ELR (cell line): ENCODE measurements at regions not wholly inside any gene's neighbourhood (a gene's known extent, or its start where the extent isn't known, plus 50 kb on each side); places are given as distances from the start of the nearest gene placed in this dataset.
"Not testable (repeated sequence)": the region's sequence is repeated elsewhere in the genome, so short reads cannot be mapped to it uniquely, and the experiment has no call there.

Experiments used
- DNase-seq: peaks from one replicate; pipeline ENCODE4 v3.0.0-alpha.2; 2015; ENCODE audit warnings: low read depth

DNA sequence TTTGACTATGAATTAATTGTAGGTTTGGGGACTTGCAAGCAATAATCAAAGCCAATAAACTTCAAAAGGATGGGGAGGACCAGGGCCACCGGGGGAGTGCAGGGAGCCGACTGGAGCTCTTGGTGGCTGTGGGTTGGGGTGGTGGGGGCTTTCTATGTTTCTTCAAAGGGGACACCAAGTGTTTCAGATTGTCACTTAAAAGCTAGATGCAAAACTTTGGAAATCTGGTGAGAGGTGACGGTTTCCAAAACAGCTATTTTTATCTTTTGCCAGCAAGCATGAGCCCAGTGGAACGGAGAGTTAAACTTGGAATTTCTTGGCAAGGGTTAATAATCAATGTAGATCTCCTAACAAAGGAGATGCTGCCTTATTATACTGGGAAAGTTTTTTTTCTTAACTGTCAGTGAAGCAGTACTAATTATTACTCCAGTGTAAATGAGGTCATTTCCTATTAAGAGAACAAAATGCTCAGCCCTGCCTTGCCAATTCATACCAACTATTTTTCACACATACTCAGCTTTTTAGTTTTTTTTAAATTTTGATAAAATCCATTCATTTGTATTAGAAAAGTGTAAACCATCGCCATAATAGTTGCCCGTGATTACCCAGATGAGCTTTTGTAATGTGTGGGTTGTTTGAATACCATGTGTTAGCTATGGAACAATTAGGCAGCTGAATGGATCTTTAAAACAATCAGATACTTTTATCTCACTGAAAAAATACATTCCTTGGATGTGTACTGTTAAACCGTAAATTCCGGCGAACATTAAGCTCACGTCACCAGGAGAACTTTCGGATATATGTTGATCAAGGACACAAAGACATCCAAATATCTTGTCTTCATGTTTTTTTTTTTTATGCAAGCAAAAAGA is 95.9 kb upstream of the ZNF536 start:
- no peak for DNase-seq

DNA sequence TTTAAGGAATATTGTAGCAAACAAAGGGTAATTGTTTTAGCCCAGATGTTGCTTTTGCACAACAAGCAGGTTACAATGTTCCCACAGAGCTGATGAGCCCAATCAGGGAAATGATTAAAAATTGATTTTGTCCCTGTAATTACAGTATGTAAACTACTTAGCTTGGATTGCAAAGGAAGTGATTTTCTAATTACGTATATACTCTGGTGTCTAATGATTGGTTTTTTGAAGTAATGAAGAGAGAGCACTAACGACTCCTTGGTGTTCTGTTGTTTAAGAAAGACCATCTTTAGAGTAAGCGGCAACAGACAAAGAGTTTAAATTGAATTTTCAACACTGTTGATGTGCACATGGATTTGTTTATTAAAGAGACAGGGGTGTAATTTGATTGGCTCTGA is 95.3 kb upstream of the ZNF536 start:
- no peak for DNase-seq

DNA sequence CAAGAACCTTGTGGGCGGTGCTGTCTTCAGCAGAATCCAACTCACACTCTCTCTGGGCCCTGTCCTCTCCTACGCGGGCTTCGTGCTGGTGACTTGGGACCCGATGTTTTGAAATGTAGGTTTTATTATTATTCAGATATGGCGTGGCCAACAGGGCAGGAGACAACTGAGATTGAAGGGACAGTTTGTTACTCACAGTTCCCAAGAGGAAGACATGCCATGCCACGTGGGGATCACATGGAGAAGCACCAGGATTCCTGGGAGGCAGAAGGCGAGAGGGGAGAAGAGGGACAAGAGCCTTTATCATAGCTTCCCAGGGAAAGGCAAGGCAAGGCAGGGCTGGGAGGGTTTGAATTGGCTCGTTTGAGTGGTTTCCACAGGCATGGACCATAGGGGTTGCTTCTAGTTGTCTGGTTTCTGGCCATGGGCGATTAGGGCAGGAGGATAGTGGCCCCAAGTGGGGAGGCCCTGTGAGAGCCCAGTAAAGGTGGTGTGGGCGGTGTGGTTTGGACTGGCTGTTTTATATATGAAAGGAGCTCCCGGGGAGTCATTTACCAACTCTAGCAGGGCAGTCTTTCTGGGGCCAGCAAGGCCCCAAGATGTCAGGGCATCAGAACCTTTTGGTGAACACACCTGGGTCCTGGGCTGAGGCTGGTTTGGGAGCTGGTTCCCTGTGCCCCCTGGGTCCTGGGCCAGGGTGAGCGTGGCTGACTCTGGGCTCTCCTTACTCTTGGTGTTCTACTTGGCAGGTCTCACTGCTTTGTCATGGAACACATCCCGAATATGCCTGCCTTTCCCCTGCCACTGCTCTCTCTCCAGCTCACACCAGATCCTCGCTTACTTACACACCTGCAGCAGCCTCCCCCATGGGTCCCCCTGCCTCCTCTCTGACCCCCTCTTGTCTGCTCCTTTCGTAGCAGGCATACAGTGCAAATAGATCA is 94.0 kb upstream of the ZNF536 start:
- DNase-seq, result no peak

DNA sequence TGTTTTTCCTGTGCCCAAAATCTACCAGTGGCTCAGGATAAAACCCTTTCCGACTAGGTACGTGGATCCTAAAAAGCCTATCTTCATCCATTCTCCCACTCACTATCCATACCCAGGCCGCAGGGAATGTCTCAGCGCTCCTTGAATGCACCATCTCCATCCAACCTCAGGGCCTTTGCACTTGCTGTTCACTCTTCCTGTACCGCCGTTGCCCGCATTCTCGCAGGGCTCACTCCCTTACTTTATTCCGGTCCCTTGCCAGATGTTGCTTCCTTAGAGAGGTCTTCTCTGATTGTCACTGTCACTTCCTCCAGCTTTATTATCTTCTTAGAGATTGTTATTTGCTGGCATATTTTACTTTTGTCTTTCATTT is 93.3 kb upstream of the ZNF536 start:
- DNase-seq, result no peak

DNA sequence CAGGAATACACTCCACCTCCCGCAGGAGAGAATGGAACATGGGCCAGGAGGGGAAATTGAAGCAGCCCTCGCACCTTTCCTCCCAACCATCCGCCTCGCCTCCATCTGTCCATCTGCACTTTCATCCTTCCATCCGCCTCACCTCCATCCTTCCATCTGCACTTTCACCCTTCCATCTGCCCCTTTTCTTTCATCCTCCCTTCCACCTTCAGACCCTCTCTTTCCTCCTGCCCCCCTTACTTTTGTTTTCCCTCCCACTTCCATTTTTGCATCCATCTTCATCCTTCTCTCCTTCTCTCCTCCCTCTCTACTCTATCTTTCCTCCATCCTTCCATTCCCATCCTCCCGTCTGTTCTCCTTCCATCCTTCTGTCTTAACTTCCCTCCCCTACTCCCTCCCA is 92.2 kb upstream of the ZNF536 start:
- DNase-seq, result no peak

DNA sequence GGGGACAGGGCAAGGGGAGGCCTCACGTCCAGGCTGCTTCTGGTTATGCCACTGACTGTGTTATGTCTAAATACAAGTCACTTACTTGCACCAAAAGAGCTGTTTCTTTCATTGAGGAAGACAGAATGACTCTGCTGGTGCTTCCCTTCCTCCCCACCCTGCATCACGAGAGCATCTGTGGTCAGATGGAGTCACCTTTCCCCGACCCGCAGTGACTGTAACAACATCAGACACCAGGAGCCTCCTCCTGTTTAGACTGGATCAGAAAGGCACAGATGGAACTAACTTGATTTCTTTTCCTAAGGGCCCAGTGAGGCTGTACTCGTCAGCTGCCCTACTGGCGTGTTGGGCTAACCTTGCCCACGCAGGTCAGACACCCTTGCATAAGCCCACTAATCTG is 90.3 kb upstream of the ZNF536 start:
- no peak for DNase-seq

DNA sequence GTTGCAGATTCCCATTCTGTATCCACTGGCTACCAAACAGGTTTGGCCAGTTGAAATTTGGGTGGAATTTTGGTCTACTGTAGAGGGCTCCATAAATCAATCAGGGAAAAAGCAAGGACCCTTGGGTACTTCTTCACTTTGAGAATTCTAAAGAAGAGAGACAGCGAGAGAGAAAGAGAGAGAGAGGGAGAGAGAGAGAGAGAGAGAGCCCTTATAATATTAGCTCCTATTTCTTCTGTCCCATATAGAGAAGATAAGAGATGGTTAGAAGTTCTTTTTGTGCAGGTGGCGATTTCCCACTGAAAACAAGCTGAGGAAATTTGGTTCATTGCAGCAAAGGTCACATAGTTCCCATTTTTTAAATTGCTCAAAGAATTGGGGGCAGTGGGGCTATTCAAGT is 88.6 kb upstream of the ZNF536 start:
- no peak for DNase-seq

DNA sequence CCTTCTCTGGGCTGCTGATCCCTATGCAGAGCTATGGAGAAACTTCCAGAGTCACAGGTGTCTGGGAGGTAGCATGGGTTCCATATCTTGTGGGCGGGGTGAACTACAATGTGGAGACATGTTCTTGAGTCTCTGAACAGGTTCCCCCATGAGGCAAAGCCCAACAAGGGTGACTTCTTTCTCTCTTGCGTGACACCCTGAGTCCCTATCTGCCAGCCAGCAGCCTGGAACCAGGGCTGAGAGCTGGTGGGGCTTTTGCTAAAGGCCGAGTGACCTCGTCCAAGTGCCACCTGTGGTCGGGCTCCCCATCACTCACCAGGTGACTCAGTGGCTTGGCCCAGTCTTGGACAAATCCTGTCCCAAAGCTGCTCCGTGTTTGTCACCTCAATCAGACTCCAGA is 88.0 kb upstream of the ZNF536 start:
- no peak for DNase-seq

DNA sequence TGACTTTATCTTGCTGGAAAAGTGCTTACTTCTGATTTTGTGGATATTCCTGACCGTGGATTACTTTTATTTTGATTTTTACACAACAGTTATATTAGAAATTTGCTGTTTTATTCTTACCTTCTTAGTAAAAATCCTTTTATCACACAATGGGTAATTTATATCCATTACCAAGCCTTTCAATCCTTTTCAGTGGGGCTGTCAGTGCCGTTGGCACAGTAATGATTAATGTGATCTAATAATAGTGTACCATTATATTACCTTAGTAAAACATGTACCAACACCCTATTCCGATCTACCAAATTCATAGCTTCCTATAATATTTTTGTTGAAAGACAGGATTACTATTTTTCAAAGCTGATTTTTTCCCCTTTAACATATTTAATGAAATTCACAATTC is 87.3 kb upstream of the ZNF536 start:
- no peak for DNase-seq

DNA sequence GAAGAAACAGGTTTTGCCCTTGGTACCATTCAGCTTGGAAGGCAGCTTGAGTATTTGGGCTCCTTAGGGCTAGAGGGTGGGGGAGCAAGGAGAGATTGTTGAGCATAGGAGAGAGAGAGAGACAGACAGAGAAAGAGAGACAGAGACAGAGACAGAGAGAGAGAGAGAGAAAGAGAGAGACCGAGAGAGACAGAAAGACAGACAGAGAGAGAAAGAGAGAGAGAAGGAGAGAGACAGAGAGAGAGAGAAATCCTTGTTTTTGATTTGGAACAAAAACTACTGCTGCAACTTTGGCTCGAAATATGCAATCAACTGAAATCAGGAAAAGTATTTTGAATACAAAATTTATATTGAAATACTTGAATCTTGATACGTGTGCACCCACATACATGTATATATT is 85.8 kb upstream of the ZNF536 start:
- no peak for DNase-seq

DNA sequence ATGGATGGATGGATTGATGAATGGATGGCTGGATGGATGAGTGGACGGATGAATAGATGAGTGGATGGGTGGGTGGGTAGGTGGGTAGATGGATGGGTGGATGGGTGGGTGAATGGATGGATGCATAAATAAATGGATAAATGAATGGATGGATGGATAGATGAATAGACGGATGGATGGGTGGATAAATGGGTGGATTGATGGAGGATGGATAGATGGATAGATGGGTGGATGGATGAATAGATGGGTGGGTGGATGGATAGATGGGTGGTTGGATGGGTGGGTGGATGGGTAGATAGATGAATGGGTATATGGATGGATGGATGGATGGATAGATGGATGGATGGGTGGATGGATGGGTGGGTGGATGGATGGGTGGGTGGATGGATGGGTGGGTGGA is 84.9 kb upstream of the ZNF536 start:
- DNase-seq, result no peak

DNA sequence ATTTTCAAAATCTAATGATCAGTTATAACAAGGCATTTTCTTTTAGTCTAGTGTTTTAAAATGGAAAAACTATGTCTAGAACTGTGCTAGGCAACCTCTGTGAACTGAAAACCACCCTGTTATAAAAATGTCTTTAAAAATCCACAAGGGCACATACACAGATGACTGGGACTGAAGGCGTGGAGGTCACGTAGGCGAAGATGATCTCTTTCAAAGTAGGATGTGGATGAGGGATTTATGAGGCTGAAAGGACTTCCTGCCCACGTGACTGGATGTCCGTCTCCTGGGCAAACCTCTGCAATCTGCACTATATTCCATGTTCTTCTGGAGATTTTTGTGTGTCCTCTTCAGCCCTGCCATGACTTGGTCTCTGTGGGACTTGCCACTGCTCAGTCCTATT is 84.2 kb upstream of the ZNF536 start:
- no peak for DNase-seq

DNA sequence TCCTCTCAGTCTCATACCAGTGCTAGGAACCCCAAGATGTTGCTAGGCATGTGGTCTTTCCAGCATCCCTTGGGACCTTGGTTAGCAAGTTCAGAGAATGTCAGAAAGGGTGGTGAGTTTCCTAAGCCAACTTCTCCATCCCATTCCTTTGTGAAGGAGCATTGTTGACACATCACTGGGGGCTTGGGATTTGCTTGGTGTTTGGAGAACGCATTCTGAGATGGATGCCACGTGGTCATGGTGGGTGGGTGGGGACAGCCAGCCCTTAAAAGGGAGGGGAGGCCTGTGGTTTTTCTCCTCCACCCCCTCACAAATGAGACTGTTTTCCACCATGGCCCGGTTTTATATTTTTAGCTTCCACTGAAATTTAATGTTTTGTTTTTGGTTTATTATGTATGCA is 83.3 kb upstream of the ZNF536 start:
- no peak for DNase-seq

DNA sequence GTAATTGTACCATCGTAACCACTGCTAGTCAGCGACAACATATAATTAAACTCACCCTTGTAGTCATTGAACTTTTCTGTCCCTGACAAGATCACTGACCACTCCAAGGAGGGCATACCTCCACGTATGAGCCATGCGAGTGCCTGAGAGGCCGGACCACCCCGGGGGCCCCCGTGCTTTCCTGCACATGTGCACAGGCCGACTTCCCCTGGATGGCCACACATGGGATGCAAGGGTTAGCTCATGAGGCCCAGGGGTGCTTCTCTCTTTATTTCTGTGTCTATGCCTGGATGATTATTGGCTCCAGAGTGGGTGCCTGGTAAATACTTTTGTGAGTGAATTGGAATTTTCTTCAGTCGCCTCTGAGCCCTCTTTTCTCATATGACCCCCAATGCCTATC is 82.8 kb upstream of the ZNF536 start:
- DNase-seq, result no peak

DNA sequence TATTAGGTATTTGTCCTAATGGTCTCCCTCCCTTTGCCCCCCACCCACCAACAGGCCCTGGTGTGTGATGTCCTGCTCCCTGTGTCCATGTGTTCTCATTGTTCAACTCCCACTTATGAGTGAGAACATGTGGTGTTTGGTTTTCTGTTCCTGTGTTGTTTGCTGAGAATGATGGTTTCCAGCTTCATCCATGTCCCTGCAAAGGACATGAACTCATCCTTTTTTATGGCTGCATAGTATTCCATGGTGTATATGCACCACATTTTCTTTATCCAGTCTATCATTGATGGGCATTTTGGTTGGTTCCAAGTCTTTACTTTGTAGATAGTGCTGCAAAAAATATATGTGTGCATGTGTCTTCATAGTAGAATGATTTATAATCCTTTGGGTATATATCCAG is 81.4 kb upstream of the ZNF536 start:
- not testable (repeated sequence) for DNase-seq

DNA sequence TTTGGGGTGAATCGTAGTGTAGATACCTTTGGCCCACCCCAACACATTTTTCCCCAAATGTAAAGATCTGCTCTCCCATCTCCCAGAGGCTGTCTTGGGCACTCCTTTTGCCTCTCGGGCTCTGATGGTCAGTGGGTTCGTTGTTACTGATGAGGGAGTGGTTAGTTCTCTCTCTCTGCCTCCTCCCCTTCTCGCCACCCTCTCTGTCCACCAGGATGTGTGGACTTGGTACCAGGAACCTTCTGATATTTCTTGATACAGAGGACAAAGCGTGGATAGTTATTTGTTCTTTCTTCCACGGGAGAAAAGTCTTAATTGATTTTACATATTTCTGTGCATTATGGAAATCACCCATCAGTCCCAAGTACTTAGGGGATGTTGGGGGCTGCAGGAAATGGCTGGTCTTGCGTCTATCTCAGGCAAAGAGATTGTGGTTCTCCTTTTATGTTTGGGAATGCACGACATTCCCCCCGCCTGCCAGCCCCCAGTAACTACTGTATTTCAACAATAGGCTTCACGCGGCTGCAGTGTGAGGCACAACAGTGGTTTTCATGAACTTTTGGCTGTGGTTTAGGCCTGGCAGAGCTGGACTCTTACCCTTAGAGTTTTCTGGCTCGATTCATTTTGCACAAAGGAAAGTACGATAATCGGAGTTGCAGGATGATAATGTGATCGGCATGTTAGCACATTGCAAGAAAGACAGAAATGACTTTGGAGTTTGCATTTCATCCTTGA is 79.0 kb upstream of the ZNF536 start:
- no peak for DNase-seq

DNA sequence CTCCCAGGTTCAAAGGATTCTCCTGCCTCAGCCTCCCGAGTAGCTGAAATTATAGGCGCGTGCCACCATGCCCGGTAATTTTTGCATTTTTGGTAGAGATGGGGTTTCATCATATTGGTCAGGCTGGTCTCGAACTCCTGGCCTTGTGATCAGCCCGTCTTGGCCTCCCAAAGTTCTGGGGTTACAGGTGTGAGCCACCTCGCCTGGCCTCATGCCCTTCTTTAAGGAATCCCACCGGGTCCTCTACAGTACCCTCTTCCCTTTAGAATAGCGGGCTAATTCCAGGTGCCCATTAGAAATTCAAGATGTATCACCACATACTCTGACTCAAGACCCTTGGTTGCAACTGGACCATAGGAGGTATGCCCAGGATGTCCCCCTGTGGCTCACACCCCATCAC is 74.2 kb upstream of the ZNF536 start:
- no peak for DNase-seq

DNA sequence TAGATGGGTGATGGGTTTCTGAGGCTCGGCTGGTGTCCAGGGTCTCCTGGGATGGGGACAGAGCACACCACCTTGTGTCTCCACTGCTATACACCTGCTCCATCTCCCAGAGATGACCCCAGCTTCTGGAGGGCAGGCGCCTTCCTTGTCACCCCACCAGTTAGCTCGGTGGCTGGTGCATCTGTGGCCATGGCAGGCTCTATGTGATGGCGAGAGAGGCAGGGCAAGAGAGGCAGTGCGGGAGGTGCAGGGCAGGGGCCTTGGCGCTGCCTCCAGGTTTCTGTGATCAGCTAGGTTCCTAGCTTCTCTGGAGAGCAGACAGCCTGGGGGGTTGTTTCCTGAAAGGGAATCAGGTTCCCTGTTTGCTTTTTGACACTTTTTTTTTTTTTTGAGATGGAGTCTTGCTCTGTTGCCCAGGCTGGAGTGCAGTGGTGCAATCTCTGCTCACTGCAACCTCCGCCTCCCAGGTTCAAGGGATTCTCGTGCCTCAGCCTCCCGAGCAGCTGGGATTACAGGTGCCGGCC is 69.0 kb upstream of the ZNF536 start:
- DNase-seq, result no peak

DNA sequence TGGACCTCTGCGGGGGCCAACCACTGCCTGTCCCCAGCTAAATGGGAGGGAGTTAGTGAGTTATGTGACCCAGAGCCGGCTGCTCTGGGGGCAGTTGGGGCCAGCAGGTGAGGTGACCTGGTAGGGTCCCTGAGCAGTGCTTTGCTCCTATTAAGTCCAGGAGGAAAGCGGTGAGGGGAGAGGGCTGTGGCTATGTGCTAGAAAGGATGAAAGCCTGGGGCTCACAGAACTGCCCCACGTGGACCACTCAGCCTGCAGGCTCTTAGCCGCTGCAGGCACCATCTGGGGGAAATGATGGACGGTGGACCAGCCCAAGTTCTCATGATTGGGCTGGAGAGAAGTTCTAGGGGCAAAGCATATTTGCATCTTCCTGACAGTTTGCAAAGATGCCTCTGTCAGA is 67.6 kb upstream of the ZNF536 start:
- DNase-seq, result no peak

DNA sequence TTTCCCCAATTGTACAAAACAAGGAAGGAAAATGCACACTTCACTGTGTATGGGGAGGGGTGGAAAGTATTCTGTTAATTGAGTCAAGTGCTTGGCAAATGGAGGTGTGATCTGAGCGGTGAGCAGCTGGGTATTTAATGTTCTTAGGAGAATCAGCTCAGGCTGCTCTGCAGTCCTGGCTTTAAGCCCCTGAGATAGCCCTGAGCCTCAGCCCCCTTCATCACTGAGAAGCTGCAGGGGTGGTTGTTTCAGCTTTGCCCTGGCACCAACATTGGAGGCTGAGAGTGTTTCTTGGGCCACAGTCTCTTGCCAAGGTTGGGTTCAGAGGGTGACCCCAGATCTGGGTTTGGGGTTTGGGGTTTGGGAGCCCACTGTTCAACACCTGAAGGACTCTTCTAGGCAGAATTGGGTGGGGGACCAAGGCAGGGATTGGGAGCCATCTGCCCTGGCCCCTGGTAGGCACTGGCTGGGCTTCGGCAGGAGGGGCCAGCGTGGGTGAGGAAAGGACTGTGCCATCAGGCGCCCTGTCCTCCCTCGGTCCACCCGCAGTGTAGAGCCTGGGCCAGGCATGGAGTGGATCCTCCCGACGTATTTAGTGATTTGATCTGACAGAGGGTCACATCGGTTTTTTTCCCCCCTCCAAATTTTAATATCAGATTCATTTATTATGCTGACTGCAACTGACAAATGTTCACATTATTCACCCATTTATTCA is 66.7 kb upstream of the ZNF536 start:
- DNase-seq, result no peak

DNA sequence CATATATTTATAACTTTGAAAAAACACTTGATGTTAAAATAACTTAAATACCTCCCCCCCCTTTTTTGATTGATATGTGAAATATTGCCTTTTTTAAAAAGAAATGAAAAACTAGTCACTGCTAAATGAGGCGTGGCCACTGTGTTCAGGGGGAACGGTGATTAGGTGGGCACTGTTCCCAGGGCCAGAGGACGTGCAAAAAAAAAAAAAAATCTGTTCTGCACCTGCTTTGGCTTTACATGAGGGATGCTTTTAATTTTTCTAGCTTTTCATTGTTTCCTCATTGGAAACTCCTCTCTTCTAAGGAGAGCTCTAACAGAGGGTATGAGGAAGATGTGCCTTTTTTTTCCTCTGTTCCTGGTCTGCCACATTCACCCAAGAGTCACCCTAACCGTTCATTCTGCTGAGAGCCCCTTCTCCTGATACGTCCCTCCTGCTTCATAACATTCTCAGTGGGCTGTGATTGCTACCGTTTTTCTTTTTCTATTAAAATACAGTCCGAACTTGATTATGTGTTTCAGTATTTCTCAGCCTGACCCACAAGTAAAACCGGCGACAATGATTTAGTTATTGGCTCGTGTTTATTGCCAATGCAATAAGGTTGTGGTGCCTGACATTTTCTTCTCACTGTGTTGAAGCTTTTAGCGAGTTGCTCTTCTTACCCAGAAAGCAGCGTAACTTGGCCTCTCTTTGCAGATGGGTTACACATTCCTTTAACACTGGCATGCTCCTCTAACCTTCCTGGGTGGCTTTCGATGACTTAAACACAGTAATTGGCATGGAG is 64.8 kb upstream of the ZNF536 start:
- no peak for DNase-seq
